Germinal center (tissue), 1 donor: ENCODE measurements at regions not wholly inside any gene's neighbourhood (a gene's known extent, or its start where the extent isn't known, plus 50 kb on each side); places are given as distances from the start of the nearest gene placed in this dataset.
"Not testable (repeated sequence)": the region's sequence is repeated elsewhere in the genome, so short reads cannot be mapped to it uniquely, and the experiment has no call there.

Source experiments
- DNase-seq: peaks from one replicate; pipeline ENCODE4 v3.0.0; 2012; ENCODE audit warnings: mixed read lengths, low spot score

GRCh38 chr6:84581494-84582259 lies 182.7 kb downstream of the TBX18 start:
- DNase-seq = no peak

GRCh38 chr6:84579404-84579803 lies 185.0 kb downstream of the TBX18 start:
- DNase-seq = no peak

DNA sequence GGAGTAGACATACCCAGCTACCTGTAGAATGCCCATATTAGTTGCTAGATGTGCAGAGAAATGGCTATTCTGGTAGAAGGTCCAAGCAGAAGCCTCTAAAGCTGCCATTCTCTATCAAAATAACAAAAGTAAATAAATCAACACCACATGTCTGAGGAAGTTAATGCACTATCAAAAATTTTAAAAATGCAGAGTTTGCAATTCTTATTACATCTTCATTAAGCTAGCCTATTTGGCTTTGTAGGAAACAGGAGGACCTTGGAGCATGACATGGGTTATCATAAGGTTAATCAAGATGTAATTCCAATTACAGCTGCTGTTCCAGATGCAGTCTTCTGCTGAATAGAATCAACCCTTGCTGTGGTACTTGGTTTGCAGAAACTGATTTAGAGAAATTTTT lies 188.4 kb downstream of the TBX18 start:
- DNase-seq = no peak

DNA sequence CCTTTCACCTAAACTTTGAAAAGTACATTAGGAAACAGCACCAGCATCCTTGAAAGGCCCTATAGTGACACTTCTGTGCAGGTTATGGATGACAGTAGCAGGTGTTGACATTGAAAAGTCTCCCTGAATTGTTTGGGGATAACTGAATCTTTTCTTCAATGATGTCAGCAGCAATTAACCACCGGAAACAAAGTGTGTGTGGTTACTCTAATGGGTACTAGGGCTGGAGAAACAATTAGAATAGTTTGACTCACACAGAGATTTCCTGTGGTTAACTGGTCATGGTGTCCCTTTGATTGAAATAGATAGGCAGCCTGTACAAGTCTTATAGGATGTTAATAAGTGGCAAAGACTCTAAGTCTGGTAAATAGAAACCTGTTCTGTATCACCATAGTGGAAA lies 189.1 kb downstream of the TBX18 start:
- no peak for DNase-seq

DNA sequence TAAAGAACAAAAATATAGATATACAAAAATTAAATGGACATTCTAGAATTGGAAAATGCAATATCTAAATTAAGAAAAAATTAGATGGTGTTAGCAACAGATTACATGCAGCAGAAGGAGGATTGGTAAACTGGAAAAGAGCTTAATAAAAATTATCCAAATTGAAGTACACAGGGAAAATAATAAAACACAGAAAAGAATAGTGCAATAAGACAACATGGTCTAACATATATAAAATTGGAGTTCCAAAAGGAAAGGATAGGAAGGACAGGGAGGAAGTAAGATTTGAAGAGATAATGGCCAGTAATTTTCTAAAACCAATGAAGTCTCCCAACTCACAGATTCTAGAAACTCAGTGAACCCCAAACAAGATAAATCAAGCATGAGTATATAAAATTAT lies 194.5 kb downstream of the TBX18 start:
- no peak for DNase-seq

DNA sequence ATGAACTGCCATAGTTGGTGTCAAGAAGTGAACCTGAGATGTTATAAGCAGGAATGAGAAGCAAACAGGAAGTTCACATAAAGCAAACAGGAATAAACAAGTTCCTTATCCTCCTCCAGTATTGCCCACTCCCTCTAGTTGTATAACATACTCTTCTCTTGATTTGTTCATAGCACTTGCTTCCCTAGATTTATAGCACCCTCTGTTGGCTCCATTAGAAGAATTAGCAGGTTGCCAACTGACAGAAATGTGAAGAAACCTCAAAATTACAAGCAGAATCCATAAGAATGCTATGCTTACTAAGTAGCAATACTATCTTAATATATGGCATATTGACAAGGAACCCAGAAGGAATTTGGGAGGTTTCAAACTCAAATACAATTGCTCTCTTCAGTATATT lies 195.4 kb downstream of the TBX18 start:
- DNase-seq = no peak

DNA sequence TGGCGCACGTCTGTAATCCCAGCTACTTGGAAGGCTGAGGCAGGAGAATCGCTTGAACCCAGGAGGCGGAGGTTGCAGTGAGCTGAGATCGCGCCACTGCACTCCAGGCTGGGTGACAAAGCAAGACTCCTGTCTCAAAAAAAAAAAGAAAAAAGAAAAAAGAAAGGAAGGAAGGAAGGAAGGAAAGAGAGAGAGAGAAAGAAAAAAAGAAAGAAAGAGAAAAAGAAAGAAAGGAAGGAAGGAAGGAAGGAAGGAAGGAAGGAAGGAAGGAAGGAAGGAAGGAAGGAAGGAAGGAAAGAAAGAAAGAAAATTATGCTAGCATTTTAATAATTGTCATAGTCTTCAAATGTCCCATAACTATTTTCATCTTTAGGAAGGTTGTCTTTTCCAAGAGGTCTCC lies 198.7 kb downstream of the TBX18 start:
- not testable (repeated sequence) for DNase-seq

DNA sequence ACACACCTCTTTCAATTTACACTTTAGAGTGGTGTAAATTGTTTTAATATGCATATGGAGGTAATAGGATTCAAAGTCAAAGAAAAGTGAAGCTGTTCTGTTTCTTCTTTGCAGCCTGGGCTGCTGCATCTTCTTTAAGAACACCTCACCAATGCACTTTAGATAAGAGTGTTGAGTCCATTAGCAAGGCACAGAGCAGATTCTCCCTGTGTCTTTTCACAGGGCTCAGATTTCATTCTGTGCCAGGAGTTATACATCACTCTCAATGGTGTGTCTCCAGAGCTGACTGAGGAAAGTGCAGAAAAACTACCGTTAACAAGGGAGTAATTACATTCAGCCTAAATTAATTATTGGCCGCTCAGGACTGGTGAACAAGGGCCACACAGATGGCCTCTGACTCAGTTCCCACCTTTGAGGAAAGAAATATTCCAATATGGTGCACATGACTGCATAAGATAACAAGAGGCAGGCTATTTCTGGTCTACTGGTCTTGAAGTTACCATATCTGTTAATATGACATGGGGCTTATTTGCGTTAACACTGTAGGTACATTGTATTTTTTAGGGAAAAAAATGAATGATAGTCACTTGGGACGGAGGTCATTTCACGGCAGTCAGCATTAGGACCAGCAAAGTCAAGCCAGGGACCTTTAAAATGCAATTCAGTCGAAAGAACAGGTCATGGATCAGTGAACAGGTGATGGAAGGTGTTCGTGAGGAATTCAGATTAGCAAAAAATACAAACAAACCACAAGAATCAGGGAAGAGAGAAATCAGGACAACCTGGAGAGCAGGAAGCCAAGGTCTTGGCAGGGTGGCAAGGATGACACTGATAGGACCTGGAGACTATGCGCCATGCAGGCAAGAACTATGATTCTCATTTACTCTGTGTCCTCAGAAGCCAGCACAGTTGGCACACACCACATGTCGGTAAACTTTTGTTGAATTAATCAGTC lies 203.7 kb downstream of the TBX18 start:
- DNase-seq = no peak

- DNase-seq = no peak
Observed at GRCh38 chr6:84556541-84557335, 207.7 kb downstream of the TBX18 start.

DNA sequence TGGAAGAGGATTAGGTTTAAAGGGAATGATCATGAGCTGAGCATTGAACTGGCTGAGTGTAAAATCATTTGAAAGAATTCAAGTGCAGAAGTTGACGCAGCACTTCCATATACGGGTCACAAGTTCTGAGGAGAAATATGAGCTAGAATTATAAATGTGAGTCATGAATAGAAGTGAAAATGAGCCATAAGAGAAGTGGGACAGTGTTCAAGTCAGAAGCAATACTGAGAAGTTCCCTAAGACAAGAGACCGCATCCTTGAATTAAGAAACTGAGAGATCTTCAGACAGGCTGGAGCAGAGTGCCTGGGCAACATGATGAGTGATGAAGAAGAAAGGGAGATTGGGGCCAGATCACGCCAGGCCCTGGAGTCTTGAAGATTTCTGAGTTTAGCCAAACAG lies 209.7 kb downstream of the TBX18 start:
- no peak for DNase-seq

- no peak for DNase-seq
Observed at GRCh38 chr6:84554074-84554473, 210.3 kb downstream of the TBX18 start.

DNA sequence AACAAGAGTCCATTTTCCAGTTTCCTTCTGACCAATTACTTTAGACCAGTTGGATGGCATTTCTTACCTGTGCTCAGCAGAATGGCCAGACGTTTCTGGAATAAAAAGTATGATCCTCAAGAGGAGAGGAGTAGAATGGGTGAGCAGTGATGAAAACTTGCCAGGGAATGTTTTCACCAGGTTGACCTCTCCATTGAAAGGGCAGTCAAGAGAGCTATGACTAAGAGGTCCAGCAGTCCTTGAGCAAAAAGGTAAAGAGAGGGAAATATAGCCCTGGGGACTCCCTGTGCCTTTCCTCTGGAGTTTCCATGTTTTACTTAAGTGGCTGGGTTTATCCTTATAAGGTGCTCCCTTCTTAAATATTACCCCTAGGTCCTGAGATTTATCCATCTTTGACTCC lies 210.9 kb downstream of the TBX18 start:
- no peak for DNase-seq

GRCh38 chr6:84551797-84552196 lies 212.6 kb downstream of the TBX18 start:
- no peak for DNase-seq

DNA sequence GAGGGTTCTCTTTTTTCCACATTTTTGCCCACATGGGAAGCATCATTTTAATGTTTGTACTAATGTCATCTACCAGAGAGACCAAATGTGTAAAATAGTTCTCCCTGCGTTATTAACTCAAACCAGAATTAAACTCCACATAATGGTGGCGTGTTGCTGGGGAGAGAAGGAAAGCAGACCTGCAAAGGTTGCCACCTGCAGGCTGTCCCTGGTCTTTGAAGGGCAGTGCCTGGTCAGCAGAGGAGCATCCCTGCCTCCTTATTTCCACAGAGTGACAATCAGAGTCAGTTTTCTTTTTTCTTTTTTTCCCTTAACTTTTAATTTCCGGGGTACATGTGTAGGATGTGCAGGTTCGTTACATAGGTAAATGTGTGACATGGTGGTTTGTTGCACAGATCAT lies 214.5 kb downstream of the TBX18 start:
- DNase-seq = no peak

DNA sequence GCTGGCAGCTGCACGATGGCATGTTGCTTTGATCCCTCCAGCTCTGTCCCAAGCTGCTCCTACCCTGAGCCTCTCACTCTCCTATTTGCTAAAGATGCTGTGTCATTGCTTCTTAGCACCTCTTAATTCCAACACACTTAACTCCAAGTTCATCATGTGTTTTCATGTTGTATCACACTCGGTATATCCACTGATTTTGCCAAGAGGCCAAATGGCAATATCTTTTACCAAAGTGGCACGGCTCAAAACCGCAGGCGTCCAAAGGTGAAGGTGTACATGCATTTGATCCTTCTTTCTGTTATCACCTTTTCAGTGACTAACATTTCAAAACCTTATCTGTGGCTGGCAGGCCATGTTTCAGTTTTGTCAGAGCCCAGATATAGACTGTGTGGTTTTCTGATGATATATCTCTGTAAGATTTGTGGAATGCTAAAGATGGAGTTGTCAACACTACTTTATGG lies 217.0 kb downstream of the TBX18 start:
- DNase-seq = no peak

GRCh38 chr6:84546427-84546914 lies 217.9 kb downstream of the TBX18 start:
- no peak for DNase-seq

DNA sequence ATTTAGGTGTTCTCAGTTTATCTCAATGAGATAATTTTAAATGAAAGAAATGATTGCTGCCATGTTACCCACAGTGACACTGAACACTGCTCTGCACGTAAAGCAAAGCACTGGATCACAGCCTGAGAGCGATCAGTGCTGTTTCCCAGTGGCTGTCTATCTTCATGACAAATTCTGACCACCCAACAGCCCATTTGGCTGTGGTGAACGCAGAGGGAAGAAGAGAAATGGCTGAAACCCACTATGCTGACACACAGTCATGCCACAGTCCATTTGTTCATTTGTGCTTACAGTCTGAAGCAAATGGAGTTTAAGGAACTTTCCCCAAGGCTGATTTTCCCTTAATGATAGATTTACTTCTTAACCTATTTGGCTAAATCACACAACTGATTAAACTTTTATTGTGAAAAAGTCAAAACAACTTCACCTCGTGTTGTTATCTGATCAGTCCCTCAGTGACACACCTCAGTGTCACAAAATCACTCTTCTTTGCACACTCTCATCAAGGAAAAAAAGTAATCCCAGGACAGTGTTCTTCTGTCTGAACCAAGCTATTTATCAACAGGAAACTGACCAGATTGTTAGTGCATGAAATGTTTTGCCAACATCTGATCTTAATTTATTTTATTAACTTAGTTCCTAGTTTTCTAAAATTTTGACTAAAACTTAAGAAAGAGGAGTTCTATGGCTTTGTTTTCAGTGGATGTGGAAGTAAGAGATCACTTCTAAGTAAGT lies 225.1 kb downstream of the TBX18 start:
- no peak for DNase-seq

- no peak for DNase-seq
Observed at GRCh38 chr6:84536885-84537638, 227.3 kb downstream of the TBX18 start.

DNA sequence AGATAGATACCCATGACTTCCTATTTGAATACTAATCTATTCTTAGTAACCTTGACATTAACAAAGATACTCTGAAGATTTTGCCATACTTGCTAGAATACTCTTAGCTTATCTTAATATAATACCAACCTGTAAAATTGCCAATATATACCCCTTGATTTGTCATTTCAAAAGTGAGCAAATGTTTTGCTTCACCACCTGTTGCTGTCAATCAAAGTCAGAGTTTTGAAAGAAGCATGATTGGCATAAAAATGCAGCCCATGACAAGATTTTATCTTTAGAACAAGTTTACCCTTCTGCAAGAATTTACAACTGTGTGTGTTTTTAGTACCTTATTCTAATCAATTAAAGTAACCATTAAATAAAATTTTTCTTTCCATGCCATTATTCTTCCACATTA lies 236.2 kb downstream of the TBX18 start:
- no peak for DNase-seq

GRCh38 chr6:84526631-84527030 lies 237.8 kb downstream of the TBX18 start:
- DNase-seq = no peak

- DNase-seq = no peak
Observed at GRCh38 chr6:84525907-84526306, 238.5 kb downstream of the TBX18 start.
